NCI-H446 treated with DMSO at 0.1 percent for 48 hours (cell line): ENCODE measurements at regions not wholly inside any gene's neighbourhood (a gene's known extent, or its start where the extent isn't known, plus 50 kb on each side); places are given as distances from the start of the nearest gene placed in this dataset.

Source experiments
- DNase-seq: peaks from one replicate; lab custom pipeline; 2025; lab: John Stamatoyannopoulos, UW

DNA sequence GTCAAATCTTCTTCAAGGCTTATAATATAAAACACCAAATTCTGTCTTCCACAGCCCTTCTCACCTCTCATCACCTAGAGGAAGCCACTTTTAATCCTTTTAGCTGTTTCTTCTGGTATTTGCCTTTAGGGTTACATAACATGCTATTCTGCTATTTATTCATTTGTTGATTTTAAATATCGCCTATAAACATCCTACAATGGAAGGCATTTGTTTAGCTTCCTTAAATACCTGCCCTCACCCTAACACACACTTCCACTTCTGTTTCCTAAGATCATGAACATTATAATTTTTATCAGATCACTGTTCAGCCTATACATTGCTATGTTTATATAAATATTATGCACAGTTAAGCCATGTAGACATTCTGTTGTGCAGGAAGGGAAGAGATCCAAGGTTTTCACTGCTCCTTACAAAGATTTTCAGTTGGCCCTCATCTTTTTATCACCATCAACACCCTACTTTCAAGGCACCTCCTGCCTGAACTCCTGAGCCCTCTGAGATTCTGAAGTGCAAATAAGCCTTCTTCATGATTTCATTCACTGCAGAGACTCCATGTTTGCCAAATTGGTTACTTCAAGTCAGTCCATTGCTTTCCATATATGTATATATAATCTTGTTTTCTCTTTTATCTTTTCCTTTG lies 356.9 kb upstream of the ACTBL2 start:
- no peak for DNase-seq

DNA sequence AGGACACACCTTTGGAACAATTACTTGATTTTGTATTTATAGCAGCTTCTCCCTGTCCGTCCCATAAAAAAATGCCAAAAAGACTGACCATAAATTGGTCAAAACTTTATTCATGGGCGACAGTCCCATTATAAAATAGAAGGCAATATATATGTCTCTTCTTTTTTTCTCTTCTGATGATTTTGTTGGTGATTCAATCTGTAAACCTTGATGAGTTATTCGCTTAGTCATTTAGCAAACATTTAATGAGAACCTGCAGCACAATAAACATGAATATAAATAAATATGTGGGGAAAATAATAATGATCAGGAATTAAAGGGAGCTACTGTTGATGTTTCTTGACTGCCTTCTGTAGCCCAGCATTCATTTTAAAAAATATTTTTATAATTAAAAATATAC lies 356.4 kb upstream of the ACTBL2 start:
- DNase-seq: no peak

DNA sequence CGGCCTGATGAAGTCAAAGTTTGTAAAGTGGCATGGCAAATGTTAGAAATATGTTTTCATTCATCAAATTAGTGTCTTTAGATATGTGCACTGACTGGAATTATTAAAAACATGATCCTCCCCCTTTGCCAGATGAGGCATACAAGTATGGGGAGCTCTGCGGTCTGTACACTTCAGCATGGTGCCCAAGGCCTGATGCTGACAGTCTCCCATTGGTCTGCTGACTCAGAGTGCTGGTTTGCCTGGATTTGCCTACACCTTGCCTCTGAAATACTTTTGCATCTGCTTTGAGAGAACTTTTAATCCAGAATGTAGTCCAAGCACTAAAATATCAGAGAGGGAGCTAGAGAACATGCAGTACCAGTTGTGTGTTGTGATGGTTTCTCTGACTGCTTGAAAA lies 354.3 kb upstream of the ACTBL2 start:
- DNase-seq: no peak

DNA sequence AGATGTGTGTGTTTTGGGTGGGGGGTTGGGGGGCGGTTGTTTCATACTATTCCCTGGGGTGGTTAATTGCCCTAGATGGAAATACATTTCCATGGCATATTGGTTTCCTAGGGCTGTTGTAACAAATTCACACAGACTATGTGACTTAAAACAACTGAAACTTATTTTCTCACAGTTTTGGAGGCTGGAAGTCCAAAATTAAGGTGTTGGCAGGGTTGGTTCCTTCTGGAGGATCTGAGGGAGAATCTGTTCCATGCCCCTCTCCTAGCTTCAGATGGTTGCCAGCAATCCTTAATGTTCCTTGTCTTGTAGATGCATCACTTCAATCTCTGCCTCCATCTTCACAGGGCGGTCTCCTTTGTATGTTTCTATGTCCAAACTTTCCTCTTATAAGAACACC lies 353.7 kb upstream of the ACTBL2 start:
- no peak for DNase-seq

DNA sequence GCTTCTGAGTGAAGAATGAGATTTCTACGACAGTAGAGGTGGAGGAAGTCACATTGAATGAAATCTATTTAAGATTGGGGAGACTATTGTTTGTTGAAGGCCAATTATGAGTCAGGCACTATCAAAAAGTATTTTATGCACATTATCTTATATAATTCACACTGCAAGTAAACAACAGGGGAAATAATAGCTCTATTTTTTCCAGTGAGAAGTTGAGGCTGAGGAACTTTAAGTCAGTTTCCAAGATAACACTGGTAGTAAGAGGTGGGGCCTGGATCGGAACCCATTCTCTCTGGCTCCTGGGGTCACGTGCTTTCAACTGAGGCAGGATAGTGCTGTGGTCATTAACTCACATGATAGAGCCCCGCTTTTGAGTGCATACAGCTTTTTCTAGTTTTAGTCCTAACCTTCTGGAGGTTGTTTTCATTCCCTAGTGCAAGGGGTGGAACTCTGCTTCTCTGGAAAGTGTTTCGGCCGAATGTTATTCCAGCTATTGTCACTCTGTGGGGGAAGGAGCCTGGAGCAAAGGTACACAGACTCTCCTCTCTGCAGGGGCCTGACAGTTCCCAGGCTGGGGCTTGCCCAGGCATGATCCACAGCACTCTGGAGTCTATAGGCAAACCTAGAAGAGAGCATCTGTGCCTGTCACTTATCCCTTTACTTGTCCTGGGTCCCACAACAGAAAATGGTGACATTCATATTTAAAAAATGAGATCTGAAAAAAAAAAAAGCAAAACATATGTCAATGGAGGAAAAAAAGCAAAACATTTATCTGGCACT lies 352.4 kb upstream of the ACTBL2 start:
- peak; percentile 61 for DNase-seq

DNA sequence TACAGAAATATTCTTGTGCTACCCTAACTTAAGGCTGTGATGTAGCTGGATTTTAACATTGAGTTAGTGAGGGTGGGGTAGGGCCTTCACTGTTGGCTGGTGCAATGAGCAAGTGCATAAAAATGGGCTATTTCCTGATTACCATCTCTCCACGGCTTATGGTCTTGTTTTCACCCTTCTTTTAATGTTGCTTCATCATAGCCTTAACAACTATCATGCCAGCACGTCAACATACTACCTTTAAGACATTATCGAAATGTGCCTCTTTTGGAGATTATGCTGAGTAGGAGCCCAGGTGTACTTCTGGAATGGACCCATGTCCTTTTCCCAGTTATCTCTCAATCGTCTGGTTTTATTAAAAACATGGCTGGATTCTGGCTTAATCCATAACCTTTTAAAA lies 350.9 kb upstream of the ACTBL2 start:
- no peak for DNase-seq

DNA sequence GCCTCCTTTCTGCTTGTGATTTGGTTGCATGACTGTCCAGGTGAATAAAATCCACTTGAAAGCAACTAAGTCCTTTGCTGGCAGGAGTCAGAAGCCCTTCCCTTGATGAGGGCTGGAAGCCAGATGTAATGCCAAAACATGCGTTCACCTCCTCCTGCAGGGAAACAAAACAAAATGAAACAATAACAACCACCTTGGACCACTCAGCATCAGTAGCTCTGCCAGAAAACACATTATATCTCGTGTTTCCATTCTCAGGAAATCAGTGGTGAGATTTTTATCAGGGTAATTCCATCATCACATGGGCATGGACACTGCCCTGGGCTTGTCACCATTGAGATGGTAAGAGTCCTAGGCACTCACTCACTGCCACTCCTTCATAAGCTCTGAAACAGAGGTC lies 350.3 kb upstream of the ACTBL2 start:
- DNase-seq: no peak

DNA sequence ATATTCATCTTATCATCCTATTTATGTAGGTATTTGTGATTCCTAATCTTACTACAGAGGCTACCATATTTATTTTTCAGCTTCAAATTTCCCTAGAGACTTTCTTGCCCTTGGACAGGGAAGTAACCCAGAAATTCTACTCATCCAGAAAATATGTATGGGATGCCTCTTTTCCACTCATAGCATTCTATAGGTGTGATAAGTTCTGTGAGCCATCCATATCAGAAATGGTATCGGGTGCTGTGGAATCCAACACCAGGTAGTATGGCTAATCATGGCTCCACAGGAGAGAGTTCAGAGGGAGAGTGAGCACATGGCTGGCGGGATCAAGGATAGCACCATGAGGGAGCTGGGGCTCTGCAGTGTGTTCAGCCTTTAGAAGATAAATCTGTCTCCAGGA lies 349.3 kb upstream of the ACTBL2 start:
- no peak for DNase-seq

DNA sequence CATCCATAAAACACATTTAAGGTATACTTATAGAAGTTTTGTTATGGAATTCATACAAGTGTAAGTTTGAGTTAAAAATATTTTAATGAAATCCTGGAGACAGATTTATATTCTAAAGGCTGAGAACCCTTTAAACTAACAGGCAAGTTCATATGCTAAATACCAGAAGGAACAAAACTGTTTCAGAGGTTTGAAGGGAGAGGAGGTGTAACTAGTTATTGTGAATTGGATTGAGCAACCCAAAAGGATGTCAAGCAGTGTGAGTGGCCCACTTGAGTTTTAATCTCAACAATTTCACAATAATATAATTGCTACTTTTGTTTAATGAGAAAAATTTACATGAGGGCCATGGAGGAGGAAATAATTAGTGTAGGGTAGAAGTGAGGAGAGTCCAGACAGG lies 348.5 kb upstream of the ACTBL2 start:
- no peak for DNase-seq

DNA sequence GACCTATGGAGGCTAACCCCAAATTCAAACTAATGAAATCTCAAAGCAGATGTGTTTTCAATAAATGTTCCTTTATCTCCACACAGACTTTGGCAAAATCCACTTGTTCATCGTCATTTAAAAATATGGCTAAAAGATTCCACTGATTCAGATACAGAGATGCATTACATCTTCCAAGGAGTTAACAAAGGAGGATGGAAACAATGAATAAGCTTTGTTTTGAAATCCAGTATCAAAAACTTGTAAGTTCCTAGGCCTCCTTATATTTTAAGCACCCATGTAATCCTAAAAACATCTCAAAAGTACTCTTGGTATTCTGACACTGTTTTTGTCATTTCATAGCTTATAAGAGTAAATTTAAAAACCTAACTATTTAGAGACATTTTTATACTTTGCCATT lies 345.6 kb upstream of the ACTBL2 start:
- DNase-seq: no peak

DNA sequence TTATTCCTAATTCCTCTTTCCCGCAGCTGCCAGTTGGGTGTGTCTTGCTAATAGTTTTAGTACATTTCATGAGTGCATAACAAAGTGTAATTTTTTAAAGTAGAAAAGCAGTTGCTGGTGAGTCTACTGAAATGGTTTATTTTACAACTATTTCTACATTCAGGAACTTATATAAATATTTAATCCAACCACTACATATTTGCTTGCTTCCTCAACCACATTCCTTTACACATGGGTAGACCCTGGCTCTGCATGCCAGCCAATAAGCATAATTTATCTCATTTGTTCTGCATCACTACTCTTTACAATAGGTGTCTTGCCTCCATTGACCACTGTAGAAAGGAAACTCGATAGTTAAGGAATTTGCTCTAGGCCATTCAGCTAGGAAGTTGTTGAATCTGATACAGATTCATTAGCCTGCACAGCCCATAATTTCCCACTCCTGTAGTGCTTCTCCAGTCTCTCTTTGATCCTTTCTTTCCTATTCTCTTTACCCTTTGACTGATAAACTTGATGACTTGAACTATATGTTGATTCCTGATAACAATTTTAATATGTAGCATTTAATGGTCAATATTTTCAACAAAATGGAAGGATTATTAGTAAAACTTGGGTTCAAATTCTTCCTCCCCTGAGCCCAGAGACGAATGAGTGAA lies 342.5 kb upstream of the ACTBL2 start:
- DNase-seq: no peak

DNA sequence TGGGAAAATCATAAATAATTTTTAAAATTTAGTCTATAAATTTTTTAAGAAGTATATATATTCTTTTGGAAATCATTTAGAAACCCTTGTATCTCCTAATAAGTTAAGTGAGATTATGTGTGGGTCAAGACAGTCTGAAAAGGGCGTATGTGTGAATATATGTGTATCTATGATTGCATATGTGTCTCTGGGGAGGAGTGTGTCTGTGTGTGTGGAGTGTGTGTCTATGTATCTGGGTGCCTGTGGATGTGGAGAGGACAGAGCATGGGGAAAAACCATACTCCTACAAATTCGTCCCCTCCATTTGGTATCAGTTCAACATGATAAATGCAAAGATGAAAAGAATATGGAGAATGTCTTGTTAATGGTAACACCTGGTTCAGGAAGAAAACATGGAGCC lies 342.0 kb upstream of the ACTBL2 start:
- no peak for DNase-seq

DNA sequence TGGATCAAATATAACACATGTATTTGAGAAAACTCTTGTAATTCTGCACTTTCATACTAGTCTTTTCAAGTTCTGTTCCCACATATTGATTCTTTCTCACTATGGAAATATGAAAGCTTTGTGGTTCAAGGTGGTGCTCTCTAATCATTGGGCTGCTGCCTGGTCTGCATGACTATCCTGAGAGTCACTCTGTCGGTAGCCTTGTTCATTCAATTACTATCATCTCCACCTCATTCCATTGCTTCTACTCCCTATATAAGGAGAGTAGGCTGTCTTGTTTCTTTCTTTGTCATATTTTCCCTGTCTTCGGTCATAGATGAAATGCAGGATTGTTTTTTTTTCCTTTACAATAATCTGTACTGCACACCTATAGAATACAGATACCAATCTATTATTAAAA lies 341.4 kb upstream of the ACTBL2 start:
- DNase-seq: no peak

DNA sequence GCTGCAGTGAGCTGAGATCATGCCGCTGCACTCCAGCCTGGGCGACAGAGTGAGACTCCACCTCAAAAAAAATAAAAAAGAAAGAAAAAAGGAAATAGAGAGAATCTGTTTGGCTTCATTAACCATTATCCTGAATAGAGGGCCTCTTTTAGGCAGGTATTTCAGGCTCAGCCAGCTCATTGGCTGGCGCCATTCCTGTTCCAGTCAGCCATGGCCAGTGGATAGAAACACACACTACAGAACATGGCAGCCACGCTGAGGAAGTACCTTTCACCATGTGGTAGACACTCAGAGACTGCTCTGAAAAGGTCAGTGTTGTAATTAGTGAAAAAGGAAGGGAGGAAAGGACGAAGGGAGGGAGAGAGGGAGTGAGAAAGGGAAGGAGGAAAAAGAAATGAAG lies 340.0 kb upstream of the ACTBL2 start:
- DNase-seq: no peak

DNA sequence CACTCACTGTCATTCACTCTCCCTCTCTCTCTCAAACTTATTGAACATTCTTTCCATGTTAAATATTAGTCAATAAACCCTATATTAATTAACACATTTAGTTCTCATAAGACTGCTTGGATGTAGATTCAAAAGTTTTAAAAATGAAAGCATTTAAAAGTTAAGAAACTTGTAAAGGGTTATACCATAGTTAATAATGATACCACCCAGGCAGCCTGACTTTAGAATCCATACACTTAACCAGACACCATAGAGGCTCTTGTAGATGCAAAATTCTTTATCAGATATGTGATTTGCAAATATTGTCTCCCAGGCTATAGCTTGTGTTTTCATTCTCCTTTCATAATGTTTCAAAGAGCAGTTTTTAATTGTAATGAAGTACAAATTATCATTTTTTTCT lies 335.8 kb upstream of the ACTBL2 start:
- DNase-seq: no peak

DNA sequence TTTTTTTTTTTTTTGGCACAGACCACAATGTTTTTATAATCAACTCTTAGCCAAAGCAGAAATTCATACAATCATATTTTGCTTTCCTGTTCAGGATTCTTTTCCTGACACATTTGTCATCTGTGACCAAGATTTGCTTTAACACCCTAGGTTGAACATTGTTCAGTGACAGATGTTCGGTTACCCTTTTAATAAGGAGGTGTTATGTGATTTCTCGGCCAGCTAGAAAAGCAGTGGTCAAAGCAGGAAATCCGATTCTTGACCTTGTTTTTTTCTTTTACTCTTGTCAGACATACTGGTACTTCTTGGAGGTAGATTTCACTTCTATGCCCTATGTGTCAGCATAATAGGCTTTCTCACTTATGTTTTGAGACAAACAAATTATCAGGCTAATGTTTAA lies 335.3 kb upstream of the ACTBL2 start:
- DNase-seq: no peak

DNA sequence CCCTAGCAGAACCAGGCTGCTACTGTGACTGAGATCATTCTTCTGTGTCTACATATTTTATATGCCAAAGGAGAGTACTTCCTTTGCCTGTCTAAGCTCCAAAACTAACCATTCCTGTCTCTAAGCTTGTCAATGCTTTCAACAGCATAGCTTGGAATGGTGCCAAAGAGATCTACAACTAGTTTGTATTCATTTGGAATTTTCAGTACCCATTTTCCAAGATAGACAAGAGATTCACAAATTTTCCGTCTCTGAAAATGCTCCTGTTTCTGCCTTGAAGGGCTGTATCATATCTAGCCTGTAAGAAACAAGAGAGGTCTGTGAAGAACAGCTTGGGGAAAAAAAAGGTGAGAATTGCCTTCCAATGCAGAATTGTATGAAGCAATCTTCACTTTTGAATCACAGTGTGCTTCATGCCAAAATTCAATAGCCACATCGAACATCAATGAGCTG lies 334.4 kb upstream of the ACTBL2 start:
- DNase-seq: no peak

DNA sequence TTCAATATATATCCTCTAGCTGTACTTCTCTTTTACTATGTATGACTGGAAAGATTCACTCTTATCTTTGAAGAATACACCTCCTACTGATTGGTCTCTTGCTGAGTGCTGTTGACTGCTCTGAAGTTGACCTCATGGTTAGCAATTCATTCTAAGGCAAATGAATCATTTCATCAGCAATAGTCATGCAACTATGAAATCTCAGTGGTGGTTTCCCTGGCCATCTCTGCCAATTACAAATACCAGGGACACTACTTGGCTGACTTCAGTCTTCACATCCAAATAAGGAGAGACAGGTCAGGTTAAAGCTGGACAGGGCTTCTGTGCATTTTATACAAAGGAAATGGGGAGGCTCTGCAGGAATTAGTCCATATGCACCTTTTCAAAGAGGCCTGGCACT lies 333.5 kb upstream of the ACTBL2 start:
- DNase-seq: no peak

DNA sequence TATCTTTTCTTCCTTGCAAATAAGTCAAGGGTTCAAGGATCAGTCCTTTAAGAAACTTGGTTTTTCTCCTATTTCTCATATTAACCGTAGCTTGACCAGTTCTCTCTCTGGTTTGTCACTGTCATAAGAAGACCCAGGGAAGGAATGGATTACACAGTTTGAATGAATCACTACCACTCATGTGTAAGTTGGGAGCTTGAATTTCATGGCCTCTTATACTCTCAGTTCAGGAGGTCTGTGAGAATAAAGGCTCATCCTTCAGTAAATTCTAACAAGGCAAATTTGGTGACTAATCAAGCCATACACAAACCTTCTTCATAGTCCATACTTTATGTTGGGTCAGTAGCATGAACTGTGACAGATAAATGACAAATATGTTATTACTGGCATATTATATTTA lies 323.1 kb upstream of the ACTBL2 start:
- DNase-seq: no peak

DNA sequence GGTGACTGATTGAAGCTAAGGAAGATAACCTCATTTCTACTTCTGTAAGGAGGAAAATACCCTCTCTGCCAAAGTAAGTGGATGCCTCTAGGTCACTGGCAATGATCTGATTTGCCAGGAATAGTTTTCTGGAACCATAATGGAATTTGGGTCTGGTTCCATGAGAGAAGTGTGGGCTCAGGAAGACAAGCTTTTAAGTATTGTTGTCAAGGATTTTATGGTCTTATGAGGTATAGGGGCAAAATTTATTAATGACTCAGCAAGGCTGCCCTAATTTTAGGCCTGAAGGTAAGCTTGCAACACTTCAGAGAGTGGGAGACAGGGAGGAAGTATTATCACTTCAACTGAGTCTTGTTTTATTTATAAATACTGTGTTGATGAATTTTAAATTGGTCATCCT lies 322.6 kb upstream of the ACTBL2 start:
- no peak for DNase-seq

DNA sequence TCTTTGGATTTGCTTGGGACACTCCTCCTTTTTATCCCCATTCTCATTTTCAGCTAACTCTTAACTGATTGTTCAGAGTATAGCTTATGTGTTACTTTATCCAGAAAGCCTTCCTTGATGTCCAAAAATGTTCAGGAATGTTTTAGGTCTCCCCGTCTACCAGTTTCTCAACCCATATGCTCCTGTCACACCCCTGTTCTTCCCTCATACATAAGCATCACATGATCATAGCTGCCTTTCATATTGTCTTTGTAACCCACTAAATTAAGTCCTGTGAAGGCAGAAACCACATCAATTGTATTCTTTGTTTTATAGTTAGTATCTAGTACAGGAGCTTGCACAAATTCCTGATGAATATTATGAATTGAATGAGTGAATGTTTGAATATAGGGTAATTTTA lies 321.9 kb upstream of the ACTBL2 start:
- no peak for DNase-seq

DNA sequence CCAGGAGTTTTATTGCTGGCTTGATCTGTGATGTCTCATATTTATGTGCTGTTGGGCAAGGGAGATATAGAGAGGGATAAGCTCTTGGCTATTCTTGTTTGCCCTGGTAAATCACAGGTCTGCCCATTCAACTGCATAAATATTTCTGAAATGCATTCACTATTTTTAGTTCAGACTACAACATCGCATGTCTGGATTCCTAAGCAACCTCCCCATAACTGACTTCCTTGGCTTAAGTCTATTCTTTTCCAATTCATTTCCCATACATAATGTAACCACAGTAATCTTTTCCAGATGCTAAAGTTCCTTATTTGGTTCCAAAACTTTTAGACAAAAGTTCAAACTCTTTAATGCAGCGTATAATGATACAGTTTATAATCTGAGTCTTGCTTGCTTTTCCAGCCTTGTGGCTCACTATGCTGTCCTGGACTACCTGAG lies 321.4 kb upstream of the ACTBL2 start:
- no peak for DNase-seq

DNA sequence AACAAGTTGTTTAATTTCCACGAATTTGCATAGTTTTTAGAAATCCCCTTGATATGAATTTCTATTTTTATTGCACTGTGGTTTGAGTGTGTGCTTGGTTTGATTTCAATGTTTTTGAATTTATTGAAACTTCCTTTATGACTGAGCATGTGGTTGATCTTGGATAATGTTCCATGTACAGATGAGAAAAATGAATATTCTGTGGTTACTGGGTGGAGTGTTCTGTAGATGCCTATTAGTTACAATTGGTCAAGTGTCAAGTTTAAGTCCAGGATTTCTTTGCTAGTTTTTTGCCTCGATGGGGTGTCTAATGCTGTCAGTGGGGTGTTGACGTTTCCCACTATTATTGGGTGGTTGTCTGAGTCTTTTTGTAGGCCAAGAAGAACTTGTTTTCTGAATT lies 319.5 kb upstream of the ACTBL2 start:
- DNase-seq: no peak
